Astrocyte (in vitro differentiated cells and primary cell): ENCODE measurements at regions not wholly inside any gene's neighbourhood (a gene's known extent, or its start where the extent isn't known, plus 50 kb on each side); places are given as distances from the start of the nearest gene placed in this dataset.

Experiments
- DNase-seq: peaks from one replicate; pipeline ENCODE4 v3.0.0-alpha.2; 2010; ENCODE audit warnings: low read depth
- FAIRE-seq: peaks from 2 replicates; lab custom pipeline; 2011; peaks lifted over from hg19 to GRCh38; lab: Jason Lieb, UNC
- H2AFZ ChIP-seq: 2 replicates; pipeline ENCODE4 v1.6.0; 2012; ENCODE audit warnings: low read depth, low read length, inconsistent platforms
- H3K27ac ChIP-seq: 2 replicates; pipeline ENCODE4 v1.5.1; 2011; ENCODE audit warnings: low read depth, low read length, inconsistent platforms
- H3K27me3 ChIP-seq: 2 replicates; pipeline ENCODE4 v1.6.0; 2011; ENCODE audit warnings: low read length, inconsistent platforms; ENCODE audit not compliant: insufficient read depth
- H3K36me3 ChIP-seq: 2 replicates; pipeline ENCODE4 v1.5.1; 2011; ENCODE audit warnings: low read length, inconsistent platforms; ENCODE audit not compliant: insufficient read depth
- H3K4me1 ChIP-seq: 2 replicates; pipeline ENCODE4 v1.5.1; 2011; ENCODE audit warnings: low read length, inconsistent platforms; ENCODE audit not compliant: insufficient read depth
- H3K4me2 ChIP-seq: 2 replicates; pipeline ENCODE4 v1.6.0; 2012; ENCODE audit warnings: low read length, inconsistent platforms
- H3K4me3 ChIP-seq: 2 replicates; pipeline ENCODE4 v1.5.1; 2011; ENCODE audit warnings: low read depth, mild to moderate bottlenecking, low read length, inconsistent platforms; ENCODE audit not compliant: insufficient read depth
- H3K79me2 ChIP-seq: 2 replicates; pipeline ENCODE4 v1.6.0; 2012; ENCODE audit warnings: mild to moderate bottlenecking, low read length, inconsistent platforms; ENCODE audit not compliant: insufficient read depth
- H3K9ac ChIP-seq: 2 replicates; pipeline ENCODE4 v1.6.0; 2012; ENCODE audit warnings: mild to moderate bottlenecking, low read length, inconsistent platforms
- H3K9me3 ChIP-seq: 2 replicates; pipeline ENCODE4 v1.5.1; 2012; ENCODE audit warnings: low read depth, mild to moderate bottlenecking, low read length, inconsistent platforms; ENCODE audit not compliant: insufficient read depth
- H4K20me1 ChIP-seq: 2 replicates; pipeline ENCODE4 v1.6.0; 2012; ENCODE audit warnings: low read length, inconsistent platforms; ENCODE audit not compliant: insufficient read depth
- H3K27ac Mint-ChIP-seq: one replicate; pipeline ENCODE4 v1.8.0; 2021; ENCODE audit warnings: mild to moderate bottlenecking, mixed read lengths; ENCODE audit not compliant: unreplicated experiment
- H3K27me3 Mint-ChIP-seq: one replicate; pipeline ENCODE4 v1.8.0; 2021; ENCODE audit warnings: low read depth, mixed read lengths; ENCODE audit not compliant: unreplicated experiment
- H3K36me3 Mint-ChIP-seq: one replicate; pipeline ENCODE4 v1.8.0; 2021; ENCODE audit warnings: low read depth, mixed read lengths; ENCODE audit not compliant: unreplicated experiment
- H3K4me1 Mint-ChIP-seq: one replicate; pipeline ENCODE4 v1.8.0; 2021; ENCODE audit warnings: low read depth, mixed read lengths; ENCODE audit not compliant: unreplicated experiment
- H3K4me3 Mint-ChIP-seq: one replicate; pipeline ENCODE4 v1.8.0; 2021; ENCODE audit warnings: mild to moderate bottlenecking, moderate library complexity, mixed read lengths; ENCODE audit not compliant: unreplicated experiment
- H3K9me3 Mint-ChIP-seq: one replicate; pipeline ENCODE4 v1.8.0; 2021; ENCODE audit warnings: mild to moderate bottlenecking, mixed read lengths; ENCODE audit not compliant: unreplicated experiment
- EZH2 ChIP-seq: IDR thresholded peaks from 2 replicates; pipeline ENCODE4 v1.6.1; 2012; ENCODE audit warnings: mild to moderate bottlenecking, low read length, inconsistent platforms; ENCODE audit not compliant: insufficient read depth
- TF ChIP-seq, protein P1 (sequence below): IDR thresholded peaks from 2 replicates; pipeline ENCODE4 v1.5.1; 2011; ENCODE audit warnings: low read depth, mild to moderate bottlenecking, inconsistent platforms, low read length, moderate library complexity; ENCODE audit not compliant: insufficient read depth

GRCh38 chr12:107570721-107571120, 114.9 kb upstream of the PWP1 start:
- Mint-ChIP-seq H3K4me1 (no peaks in the 10 kb centered on the region), H3K27ac (no peak overlapping the region), H3K27me3 (peaks cover 4% of the 10 kb centered on the region), H3K4me3 (no peak overlapping the region), H3K9me3 (peaks cover 2% of the 10 kb centered on the region), H3K36me3 (peaks cover 2% of the 10 kb centered on the region)
- DNase-seq: peak; percentile 39
- no peak overlapping the region for H3K4me3 ChIP-seq
- H3K9ac ChIP-seq: no peak overlapping the region
- TF ChIP-seq EZH2: no peak
- TF ChIP-seq, protein P1, sequence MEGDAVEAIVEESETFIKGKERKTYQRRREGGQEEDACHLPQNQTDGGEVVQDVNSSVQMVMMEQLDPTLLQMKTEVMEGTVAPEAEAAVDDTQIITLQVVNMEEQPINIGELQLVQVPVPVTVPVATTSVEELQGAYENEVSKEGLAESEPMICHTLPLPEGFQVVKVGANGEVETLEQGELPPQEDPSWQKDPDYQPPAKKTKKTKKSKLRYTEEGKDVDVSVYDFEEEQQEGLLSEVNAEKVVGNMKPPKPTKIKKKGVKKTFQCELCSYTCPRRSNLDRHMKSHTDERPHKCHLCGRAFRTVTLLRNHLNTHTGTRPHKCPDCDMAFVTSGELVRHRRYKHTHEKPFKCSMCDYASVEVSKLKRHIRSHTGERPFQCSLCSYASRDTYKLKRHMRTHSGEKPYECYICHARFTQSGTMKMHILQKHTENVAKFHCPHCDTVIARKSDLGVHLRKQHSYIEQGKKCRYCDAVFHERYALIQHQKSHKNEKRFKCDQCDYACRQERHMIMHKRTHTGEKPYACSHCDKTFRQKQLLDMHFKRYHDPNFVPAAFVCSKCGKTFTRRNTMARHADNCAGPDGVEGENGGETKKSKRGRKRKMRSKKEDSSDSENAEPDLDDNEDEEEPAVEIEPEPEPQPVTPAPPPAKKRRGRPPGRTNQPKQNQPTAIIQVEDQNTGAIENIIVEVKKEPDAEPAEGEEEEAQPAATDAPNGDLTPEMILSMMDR: no peak
- H3K9me3 ChIP-seq: no peaks in the 10 kb centered on the region
- H3K36me3 ChIP-seq: no peaks in the 10 kb centered on the region
- no peaks in the 10 kb centered on the region for H3K79me2 ChIP-seq
- no peak for FAIRE-seq
- no peaks in the 10 kb centered on the region for H4K20me1 ChIP-seq
- no peak overlapping the region for H2AFZ ChIP-seq
- H3K27me3 ChIP-seq: no peaks in the 10 kb centered on the region
- H3K27ac ChIP-seq: no peak overlapping the region
- H3K4me2 ChIP-seq: no peak overlapping the region
- no peaks in the 10 kb centered on the region for H3K4me1 ChIP-seq

DNA sequence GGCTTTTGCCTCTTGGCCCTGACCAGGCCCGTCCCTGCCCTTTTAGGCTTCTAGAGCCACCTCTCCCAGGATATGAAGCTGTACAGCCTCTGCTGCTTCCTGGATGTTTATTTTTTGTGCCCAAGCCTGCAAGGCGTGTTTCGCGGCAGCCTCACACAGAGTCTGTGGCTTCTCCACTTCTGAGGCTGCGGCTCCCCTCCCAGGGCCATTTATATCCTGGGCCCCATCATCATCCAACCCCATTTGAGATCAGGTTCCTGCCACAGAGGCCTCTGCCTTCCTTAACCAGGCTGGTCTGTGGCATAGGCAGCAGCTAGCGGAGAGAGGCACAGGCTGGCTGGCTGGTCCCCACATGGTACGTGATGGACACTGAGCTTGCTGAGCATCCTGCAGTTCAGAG, 114.1 kb upstream of the PWP1 start:
- Histone ChIP-seq H3K79me2 (no peaks in the 10 kb centered on the region), H3K4me3 (no peak overlapping the region), H2AFZ (no peak overlapping the region), H3K9me3 (no peaks in the 10 kb centered on the region), H3K9ac (no peak overlapping the region), H3K27ac (no peak overlapping the region), H3K27me3 (no peaks in the 10 kb centered on the region), H3K4me1 (no peaks in the 10 kb centered on the region), H4K20me1 (no peaks in the 10 kb centered on the region), H3K36me3 (no peaks in the 10 kb centered on the region), H3K4me2 (no peak overlapping the region)
- Mint-ChIP-seq H3K27ac (no peak overlapping the region), H3K4me3 (no peak overlapping the region), H3K4me1 (no peaks in the 10 kb centered on the region), H3K27me3 (peaks cover 4% of the 10 kb centered on the region), H3K9me3 (peaks cover 2% of the 10 kb centered on the region), H3K36me3 (peaks cover 2% of the 10 kb centered on the region)
- TF ChIP-seq, protein P1: no peak
- no peak for TF ChIP-seq EZH2
- FAIRE-seq: no peak
- DNase-seq: no peak

- peaks cover 9% of the 10 kb centered on the region for H3K27me3 Mint-ChIP-seq
- Histone ChIP-seq H3K27me3 (no peaks in the 10 kb centered on the region), H3K4me1 (peaks cover 15% of the 10 kb centered on the region), H3K9me3 (no peaks in the 10 kb centered on the region), H3K4me2 (no peak overlapping the region), H3K4me3 (no peak overlapping the region), H3K79me2 (no peaks in the 10 kb centered on the region), H3K36me3 (no peaks in the 10 kb centered on the region), H4K20me1 (no peaks in the 10 kb centered on the region), H3K27ac (no peak overlapping the region), H3K9ac (no peak overlapping the region), H2AFZ (no peak overlapping the region)
- no peak overlapping the region for H3K27ac Mint-ChIP-seq
- peaks cover 2% of the 10 kb centered on the region for H3K9me3 Mint-ChIP-seq
- no peak overlapping the region for H3K4me3 Mint-ChIP-seq
- DNase-seq: no peak
- no peak for TF ChIP-seq EZH2
- TF ChIP-seq, protein P1: no peak
- FAIRE-seq: no peak
- peaks cover 2% of the 10 kb centered on the region for H3K4me1 Mint-ChIP-seq
- peaks cover 2% of the 10 kb centered on the region for H3K36me3 Mint-ChIP-seq
Measured at GRCh38 chr12:107574691-107575090, 110.9 kb upstream of the PWP1 start.
